Type B pancreatic cell (in vitro differentiated cells): ENCODE measurements at regions not wholly inside any gene's neighbourhood (a gene's known extent, or its start where the extent isn't known, plus 50 kb on each side); places are given as distances from the start of the nearest gene placed in this dataset.

Experiments
- DNase-seq: peaks from one replicate; pipeline ENCODE4 v3.0.0; 2021; ENCODE audit warnings: mixed read lengths; ENCODE audit not compliant: unreplicated experiment; ENCODE audit errors: extremely low spot score
- H3K27ac Mint-ChIP-seq: 2 replicates; pipeline ENCODE4 v1.8.0; 2021; ENCODE audit warnings: mild to moderate bottlenecking, mixed read lengths
- H3K27me3 Mint-ChIP-seq: 2 replicates; pipeline ENCODE4 v1.8.0; 2021; ENCODE audit warnings: mixed read lengths
- H3K36me3 Mint-ChIP-seq: 2 replicates; pipeline ENCODE4 v1.8.0; 2021; ENCODE audit warnings: mixed read lengths
- H3K4me1 Mint-ChIP-seq: one replicate; pipeline ENCODE4 v1.8.0; 2021; ENCODE audit warnings: mixed read lengths; ENCODE audit not compliant: unreplicated experiment
- H3K4me3 Mint-ChIP-seq: 2 replicates; pipeline ENCODE4 v1.8.0; 2021; ENCODE audit warnings: mild to moderate bottlenecking, mixed read lengths
- H3K9me3 Mint-ChIP-seq: 2 replicates; pipeline ENCODE4 v1.8.0; 2021; ENCODE audit warnings: mixed read lengths
- TF ChIP-seq, protein P1 (sequence below): fragments of 200-600 bp; sonication (generic); conservative IDR thresholded peaks from 2 replicates; pipeline ENCODE4 v1.5.0; 2021; ENCODE audit warnings: antibody characterized with exemption, mild to moderate bottlenecking

DNA sequence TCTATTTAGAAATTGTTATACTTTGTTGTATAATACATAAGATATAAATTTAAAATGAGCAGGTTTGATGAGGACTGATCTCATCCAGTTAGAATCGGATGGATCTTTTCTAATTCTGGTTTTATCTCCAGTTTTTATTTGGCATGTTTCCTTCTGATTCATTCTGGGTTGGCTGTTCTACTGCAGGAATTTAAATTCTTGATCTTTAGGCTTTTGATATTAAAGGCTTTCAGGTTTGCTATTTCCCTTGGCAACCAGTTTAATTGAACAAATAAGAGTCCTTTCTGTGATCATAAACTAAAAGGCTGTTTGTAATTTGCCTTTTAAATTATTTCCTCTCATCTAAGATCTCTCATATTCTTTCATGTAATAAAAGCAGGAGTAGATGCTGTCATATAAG is 83.4 kb downstream of the PDE6H start:
- Mint-ChIP-seq H3K4me1 (no peaks in the 10 kb centered on the region), H3K9me3 (no peaks in the 10 kb centered on the region), H3K36me3 (no peaks in the 10 kb centered on the region), H3K27me3 (peaks cover 8% of the 10 kb centered on the region), H3K27ac (no peak overlapping the region), H3K4me3 (no peak overlapping the region)
- TF ChIP-seq, protein P1, sequence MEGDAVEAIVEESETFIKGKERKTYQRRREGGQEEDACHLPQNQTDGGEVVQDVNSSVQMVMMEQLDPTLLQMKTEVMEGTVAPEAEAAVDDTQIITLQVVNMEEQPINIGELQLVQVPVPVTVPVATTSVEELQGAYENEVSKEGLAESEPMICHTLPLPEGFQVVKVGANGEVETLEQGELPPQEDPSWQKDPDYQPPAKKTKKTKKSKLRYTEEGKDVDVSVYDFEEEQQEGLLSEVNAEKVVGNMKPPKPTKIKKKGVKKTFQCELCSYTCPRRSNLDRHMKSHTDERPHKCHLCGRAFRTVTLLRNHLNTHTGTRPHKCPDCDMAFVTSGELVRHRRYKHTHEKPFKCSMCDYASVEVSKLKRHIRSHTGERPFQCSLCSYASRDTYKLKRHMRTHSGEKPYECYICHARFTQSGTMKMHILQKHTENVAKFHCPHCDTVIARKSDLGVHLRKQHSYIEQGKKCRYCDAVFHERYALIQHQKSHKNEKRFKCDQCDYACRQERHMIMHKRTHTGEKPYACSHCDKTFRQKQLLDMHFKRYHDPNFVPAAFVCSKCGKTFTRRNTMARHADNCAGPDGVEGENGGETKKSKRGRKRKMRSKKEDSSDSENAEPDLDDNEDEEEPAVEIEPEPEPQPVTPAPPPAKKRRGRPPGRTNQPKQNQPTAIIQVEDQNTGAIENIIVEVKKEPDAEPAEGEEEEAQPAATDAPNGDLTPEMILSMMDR: no peak
- DNase-seq: no peak
